Kidney epithelial cell (primary cell): ENCODE measurements at regions not wholly inside any gene's neighbourhood (a gene's known extent, or its start where the extent isn't known, plus 50 kb on each side); places are given as distances from the start of the nearest gene placed in this dataset.
"Not testable (repeated sequence)": the region's sequence is repeated elsewhere in the genome, so short reads cannot be mapped to it uniquely, and the experiment has no call there.

ENCODE experiments used
- DNase-seq: peaks from one replicate; pipeline ENCODE4 v3.0.0-alpha.2; 2010; ENCODE audit warnings: low read depth
- H3K27me3 ChIP-seq: 2 replicates; pipeline ENCODE4 v1.6.0; 2011; ENCODE audit warnings: low read length; ENCODE audit not compliant: control insufficient read depth, insufficient read depth
- H3K36me3 ChIP-seq: 2 replicates; pipeline ENCODE4 v1.5.1; 2011; ENCODE audit warnings: low read length; ENCODE audit not compliant: control insufficient read depth, insufficient read depth
- H3K4me3 ChIP-seq: 2 replicates; pipeline ENCODE4 v1.5.1; 2011; ENCODE audit warnings: low read depth, mild to moderate bottlenecking, control low read depth, low read length
- TF ChIP-seq, protein P1 (sequence below): IDR thresholded peaks from 2 replicates; pipeline ENCODE4 v1.5.1; 2011; ENCODE audit warnings: mild to moderate bottlenecking, moderate library complexity, low read length, control low read depth, inconsistent platforms; ENCODE audit not compliant: insufficient read depth, poor library complexity, severe bottlenecking

DNA sequence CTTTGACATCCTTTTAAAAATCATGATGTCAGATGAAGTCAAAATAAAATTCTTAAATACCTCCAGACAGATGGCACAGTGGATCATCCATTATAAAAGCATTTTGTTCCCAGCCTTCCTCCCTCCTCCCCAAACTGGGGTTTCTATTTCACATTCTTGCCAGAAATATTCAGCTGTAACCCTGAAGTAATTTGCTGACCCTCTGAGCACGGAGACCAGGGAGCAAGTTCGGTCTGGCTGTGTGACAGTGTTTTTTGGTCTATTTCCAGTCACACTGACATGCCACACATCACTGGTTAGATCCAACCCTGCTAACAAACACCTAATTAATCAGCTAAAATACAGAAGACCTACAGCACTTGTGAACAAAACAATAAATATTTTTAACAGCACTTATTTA is 126.2 kb upstream of the DMRT1 start:
- H3K27me3 ChIP-seq = no peaks in the 10 kb centered on the region
- no peak overlapping the region for H3K4me3 ChIP-seq
- no peak for DNase-seq
- peaks cover 7% of the 10 kb centered on the region for H3K36me3 ChIP-seq
- TF ChIP-seq, protein P1, sequence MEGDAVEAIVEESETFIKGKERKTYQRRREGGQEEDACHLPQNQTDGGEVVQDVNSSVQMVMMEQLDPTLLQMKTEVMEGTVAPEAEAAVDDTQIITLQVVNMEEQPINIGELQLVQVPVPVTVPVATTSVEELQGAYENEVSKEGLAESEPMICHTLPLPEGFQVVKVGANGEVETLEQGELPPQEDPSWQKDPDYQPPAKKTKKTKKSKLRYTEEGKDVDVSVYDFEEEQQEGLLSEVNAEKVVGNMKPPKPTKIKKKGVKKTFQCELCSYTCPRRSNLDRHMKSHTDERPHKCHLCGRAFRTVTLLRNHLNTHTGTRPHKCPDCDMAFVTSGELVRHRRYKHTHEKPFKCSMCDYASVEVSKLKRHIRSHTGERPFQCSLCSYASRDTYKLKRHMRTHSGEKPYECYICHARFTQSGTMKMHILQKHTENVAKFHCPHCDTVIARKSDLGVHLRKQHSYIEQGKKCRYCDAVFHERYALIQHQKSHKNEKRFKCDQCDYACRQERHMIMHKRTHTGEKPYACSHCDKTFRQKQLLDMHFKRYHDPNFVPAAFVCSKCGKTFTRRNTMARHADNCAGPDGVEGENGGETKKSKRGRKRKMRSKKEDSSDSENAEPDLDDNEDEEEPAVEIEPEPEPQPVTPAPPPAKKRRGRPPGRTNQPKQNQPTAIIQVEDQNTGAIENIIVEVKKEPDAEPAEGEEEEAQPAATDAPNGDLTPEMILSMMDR = no peak

DNA sequence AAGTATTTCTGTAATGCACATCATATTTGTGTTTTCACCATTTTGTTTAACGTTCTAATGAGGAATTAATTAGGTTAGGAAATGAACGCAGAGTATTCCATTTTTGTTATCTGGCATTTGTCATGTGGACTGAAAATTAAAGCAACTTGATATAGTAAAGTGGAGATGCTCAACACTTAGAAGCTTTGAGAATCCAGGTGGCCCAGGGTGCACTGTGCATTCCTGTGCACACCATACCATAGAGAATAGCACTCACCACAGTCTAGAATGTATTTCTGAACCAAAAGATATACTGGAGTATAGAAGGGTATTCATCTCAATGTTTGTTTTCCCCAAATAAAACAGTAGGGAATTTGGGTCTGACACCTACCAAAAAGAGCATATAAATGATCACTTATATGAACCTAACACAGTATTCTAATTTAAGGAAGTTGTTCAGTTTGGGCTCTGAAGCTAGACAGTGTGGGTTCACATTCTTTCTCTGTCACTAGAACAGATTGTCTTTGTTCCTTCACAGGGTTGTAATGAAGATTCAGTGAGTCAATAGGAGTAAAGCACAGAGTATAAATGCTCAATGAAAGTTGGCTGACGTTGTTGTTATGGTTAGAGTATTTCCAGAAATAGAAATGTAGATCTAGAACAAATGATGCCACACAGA is 125.6 kb upstream of the DMRT1 start:
- Histone ChIP-seq H3K36me3 (peaks cover 7% of the 10 kb centered on the region), H3K4me3 (no peak overlapping the region), H3K27me3 (no peaks in the 10 kb centered on the region)
- DNase-seq = no peak
- TF ChIP-seq, protein P1 = no peak

DNA sequence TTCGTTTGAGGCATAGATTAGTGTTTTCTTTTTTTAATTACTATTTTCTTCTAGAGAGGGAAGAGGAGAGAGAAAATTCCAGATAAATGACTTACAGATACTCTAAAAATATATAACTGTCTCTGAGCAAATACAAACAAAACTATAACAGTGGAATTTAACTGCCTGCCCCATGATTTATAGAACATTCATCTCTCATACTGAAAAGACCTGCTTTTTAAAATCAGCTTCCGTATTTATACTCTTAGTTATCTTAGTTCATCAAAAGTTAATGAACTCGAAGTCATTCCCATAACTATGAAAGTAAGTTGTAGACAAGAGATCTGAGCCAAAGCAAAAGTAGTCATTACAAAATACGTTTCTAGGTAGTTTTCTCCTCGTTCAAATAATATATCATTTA is 123.8 kb upstream of the DMRT1 start:
- Histone ChIP-seq H3K27me3 (no peaks in the 10 kb centered on the region), H3K36me3 (no peaks in the 10 kb centered on the region), H3K4me3 (no peak overlapping the region)
- TF ChIP-seq, protein P1 = no peak
- DNase-seq = no peak

DNA sequence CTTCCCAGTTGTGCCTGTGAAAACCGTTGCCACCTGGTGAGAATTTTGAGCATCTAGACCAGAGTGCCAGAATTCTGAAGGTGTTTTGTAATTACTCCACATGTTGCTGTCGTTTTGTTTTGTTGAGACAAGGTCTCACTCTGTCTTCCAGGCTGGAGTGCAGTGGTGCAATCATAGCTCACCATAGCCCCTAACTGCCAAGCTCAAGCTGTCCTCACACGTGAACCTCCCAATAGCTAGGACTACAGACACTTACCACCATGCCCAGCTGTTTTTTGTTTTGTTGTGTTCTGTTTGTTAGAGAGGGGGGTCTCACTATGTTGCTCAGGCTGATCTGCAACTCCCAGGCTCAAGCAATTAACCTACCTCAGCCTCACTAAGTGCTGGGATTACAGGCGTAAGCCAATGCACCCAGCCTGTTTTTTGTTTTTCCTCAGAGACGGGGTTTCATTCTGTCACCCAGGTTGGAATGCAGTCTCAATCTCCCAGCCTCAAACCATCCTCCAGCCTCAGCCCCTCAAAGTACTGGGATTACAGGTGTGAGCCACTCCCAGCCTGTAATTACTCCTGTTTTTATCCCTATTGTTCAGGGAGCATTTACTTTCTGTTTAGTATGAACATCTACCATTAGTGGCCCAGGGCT is 121.1 kb upstream of the DMRT1 start:
- H3K4me3 ChIP-seq = no peak overlapping the region
- H3K36me3 ChIP-seq = no peaks in the 10 kb centered on the region
- no peak for DNase-seq
- no peaks in the 10 kb centered on the region for H3K27me3 ChIP-seq
- TF ChIP-seq, protein P1 = no peak

DNA sequence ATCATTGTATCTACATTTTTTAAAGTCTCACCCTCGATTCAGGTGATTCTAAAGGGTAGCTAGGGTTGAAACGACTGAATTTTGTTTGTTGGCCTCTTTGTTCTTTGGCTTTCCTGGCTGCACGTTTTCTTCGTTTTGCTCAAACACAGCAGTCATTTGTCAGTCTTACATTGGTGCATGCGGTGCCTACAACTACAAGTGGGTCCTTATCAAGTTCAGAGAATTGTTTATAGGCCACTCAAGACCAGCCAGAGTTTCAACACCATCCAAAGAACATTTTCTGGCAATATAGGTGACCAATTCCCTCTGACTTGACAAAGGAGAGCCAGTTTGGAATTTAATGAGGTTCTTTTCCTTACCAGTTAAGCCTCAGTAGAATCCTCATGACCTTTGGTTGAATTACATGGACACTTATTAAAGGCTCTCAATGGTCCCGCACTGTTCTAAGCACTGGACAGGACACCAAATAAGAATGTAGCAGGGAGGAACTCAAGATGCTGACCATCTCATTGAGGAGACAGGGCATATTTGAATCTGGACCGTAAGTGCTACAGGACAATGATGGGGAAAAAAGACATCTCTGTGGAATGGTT is 119.0 kb upstream of the DMRT1 start:
- H3K27me3 ChIP-seq = no peaks in the 10 kb centered on the region
- H3K36me3 ChIP-seq = no peaks in the 10 kb centered on the region
- TF ChIP-seq, protein P1 = no peak
- H3K4me3 ChIP-seq = no peak overlapping the region
- no peak for DNase-seq

DNA sequence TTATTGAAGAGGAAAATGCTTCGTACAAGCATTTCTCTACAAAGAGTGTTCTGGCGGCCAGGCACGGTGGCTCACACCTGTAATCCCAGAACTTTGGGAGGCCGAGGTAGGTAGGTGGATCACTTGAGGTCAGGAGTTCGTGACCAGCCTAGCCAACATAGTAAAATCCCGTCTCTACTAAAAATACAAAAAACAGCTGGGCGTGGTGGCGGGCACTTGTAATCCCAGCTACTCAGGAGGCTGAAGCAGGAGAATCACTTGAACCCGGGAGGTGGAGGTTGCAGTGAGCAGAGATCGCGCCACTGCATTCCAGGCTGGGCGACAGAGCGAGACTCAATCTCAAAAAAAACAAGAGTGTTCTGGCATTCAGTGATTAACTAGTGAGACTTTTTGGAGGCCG is 117.0 kb upstream of the DMRT1 start:
- H3K36me3 ChIP-seq, H3K4me3 ChIP-seq, DNase-seq, H3K27me3 ChIP-seq: not testable (repeated sequence)
